GM19240 (cell line): ENCODE measurements at regions not wholly inside any gene's neighbourhood (a gene's known extent, or its start where the extent isn't known, plus 50 kb on each side); places are given as distances from the start of the nearest gene placed in this dataset.

Experiments
- DNase-seq: peaks from one replicate; pipeline ENCODE4 v3.0.0; 2011; ENCODE audit warnings: low spot score; ENCODE audit not compliant: insufficient read length

DNA sequence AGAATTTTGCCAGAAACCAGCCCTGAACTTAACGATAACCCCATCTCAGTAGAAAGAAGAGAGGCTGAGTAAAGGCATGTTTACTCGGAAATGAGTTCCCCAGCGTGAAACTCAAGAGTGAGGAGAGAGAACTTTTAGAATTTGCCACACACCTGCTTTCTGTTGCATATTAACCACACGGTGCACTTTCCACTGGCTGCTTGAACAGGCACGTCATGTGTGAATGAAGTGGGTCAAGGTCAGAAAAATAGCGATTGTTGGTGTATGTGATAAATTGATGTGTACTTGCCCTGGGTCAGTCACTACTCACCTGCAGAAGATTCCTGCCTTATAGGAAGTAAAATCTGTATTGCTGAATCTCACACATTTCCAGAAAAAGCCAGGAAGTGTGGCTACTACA is 395.7 kb downstream of the TRIML1 start:
- DNase-seq, result no peak

DNA sequence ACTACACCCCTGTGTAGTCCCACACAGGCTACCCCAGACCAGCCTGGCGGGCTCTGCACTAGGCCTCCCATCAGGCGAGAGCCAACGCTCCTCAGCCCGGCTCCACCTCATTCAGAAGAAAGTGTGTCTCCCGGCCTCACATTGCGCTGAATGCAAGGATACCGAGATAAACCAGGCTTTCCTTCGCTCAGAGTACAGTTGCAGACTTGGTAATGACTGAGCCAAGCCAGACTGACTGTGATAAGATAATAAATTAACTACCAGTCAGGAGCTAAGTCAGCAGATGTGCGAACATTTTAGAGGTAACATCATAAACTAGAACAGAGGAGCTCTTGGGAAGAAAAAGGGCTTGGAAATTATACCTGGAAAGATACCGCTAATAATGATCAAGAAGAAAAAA is 397.6 kb downstream of the TRIML1 start:
- DNase-seq, result no peak

DNA sequence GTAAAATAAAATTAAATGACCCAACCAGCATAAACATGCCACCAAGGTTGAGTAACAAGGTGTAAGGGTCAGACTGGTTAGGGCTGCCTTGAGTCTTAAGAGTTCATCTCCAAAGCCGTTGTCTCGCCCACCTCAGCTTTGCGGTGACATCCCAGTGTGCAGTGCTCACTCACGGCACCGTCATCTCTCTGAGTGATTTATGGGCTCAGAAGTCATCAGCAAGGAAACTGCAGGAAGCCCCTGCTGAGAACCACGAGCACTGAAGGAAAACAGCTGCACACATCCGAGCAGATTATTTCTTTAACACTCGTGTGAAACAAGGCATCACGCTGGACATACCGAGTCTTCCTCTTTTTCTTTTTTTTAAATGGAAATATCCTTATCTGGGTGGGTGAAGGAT is 411.1 kb downstream of the TRIML1 start:
- no peak for DNase-seq

DNA sequence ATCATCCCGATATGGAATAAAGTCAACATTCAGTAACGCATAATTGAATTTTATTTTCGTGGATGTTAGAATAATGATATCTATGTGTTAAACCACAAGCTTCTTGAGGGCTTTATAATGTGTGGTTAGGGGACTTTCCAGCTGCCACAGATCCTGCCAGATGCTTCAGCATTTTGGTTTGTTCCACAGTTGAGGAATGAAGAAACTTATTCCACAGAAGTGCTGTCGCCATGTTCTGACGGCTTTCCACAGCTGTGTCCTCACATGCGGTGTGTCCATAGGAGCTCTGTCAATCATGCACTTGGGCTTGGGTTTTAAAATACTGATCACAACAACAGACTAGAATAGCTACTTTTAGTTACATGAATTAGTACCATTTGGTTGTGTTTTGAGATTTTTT is 411.9 kb downstream of the TRIML1 start:
- DNase-seq, result no peak

DNA sequence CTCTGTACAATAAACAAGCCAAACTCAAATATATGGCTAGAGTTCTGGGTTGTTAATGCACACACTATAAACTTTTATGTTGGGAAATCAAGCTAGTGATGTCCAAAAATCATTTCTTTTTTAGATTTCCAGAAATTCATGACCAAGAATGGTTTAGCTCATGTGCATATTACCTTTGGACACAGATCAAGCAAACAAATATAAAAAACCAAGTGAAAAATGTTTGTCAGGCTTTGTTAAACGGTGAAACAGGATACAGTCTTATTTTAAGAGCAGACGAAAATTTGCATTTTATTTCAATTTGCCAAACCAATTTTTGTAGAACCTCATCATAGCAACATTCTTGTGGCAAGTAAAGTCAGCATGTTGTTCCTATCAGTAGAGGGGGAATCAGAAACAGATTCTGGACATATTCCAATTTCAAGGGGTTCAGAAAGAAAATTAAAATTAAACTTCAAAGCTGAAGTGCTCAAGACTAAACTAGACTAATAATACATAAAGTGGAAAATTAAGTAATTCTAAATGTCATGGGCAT is 413.6 kb downstream of the TRIML1 start:
- no peak for DNase-seq

DNA sequence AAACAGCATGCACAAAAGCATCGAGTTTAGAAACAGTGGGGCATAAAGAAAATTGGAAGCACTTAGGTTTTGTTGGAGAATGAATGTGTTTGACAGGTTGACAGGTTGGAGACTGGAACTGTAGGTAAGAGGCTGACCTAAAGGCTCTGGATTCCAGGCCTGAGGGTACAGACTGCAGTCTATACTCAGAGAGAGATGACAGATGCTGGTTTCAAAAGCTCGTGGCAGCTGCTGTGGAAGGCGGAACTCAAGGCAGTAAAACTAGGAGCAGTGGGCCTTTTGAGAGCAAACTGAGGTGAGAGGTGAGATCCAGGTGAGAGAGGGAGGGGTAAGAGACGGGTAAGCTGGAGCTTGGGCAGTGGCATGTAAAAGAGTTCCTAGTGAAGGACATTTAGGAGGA is 415.2 kb downstream of the TRIML1 start:
- DNase-seq, result no peak

DNA sequence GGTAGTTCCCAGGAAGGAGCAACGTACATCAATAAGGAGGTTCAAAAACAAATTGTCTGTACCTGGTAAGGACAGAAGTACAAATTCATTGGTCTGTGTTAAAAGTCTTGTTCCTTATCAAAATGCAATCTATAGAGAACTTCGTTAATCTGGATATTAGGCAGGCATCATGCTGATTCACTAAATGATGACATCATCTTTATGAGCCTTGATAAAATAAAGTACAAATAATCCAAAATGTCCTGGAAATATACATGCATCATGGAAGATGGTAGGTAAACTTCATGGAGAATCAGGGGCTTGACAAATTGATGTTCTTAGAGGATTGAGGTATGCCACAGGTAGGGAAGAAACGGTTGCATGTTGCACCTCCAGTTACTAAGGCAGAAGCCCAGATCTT is 433.9 kb downstream of the TRIML1 start:
- DNase-seq, result no peak

DNA sequence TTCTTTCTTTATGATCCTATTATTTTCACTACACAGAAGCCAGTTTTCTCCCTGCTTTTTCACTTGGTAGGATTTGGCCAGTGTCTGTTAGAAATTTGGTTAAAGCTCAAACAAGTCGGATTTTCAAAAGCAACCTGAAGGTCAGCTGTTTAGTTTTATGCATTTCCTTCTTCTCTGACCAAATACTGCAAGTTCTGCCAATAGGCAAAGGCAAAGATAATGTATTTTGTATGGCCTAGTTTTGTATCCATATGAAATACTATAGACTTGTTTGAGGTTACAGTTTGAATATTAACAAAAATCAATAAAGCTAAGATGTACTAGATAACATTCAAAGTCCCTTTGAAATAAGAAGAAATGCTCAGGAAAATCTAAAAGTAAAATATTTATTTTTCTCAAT is 439.4 kb downstream of the TRIML1 start:
- DNase-seq, result no peak

DNA sequence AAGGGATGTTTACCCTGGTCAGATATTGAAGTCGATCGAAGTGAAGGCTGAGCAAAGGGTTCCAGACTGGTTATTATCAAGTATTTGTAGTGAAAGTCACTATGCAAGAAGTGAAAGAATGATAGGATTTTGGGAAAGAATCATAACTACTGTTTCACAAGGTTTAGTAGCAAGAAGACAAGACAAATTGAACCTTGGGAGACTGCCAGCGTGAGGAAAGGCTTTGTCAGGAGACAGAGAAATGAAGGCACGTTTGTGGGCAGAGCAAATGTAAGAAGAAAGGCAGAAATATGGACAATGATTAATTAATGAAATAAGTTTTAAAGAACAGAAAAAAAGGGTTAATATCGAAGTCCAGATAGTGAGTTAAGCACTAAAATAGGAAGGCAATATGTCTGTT is 456.8 kb downstream of the TRIML1 start:
- no peak for DNase-seq

DNA sequence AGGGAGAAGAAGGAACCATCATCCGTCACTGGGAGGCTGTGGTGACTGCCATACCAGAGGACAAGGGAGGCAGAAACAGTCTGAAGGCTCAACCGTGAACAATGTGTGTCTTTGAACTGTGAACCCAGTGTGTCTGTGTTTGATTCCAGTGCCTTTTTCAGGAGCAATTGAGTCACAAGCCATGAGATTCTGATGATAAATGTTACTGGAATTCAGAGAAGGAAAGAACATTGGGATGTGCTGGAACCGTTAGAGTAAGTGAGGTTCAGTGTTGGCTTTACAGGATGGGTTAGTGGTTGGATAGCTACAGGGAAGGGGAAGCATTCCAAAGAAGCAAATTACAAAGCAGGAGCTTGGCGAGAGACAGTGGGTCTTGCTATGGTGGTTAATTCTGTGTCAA is 464.4 kb downstream of the TRIML1 start:
- no peak for DNase-seq

DNA sequence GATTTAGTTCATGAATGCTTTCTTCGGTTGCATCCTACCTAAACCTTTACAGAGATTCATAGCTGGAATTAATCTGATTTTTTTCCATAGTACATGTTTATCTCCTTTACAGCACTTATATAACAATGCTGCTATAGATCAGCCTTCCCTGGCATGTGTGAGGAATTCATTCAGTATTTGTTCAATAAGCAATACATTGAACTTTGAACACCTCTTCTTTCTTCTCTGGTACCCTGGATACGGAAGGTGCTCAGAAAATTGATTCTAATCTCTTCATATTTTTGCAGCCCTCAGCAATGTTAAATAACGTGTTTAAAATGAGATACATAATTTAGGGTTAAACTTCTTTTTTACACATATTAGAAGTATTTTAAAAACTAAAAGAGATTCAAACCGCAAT is 467.4 kb downstream of the TRIML1 start:
- no peak for DNase-seq

DNA sequence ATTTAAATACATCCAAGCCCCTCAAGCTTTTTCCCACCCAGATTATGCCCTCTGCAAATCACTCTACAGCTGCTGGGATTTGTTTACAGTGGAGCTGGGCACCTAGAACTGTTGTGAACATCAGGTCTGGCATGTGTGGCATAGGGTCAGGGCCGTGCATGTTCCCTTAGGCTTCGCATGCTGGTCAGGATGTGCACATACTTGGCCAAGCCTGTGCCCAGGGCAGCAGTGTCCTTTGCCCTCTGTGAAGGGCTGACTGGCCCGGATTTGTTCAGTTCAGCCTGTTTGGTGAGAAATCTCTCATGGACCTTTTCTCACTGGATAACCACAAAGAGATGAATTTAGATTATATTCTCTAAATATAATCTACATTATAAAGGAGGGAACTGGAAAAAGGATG is 471.9 kb downstream of the TRIML1 start:
- no peak for DNase-seq

DNA sequence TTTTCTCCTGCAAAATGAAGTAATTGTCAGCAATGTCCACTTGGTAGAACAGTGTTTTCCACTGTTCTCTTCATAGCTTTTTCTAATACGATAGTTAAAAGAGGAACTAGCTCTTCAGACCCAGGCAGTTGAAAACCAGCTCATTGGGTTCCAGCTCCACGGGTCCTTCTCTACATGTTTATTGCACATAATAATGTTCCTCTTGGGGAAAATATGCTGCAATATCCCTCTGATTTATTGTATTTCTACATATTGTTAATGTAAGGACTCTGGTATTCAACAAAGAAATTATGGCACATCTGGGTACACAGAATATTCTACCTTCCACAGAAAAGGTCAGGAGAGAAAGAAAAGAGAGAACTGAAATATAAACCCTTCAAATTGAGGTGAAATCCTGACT is 473.4 kb downstream of the TRIML1 start:
- DNase-seq, result no peak

DNA sequence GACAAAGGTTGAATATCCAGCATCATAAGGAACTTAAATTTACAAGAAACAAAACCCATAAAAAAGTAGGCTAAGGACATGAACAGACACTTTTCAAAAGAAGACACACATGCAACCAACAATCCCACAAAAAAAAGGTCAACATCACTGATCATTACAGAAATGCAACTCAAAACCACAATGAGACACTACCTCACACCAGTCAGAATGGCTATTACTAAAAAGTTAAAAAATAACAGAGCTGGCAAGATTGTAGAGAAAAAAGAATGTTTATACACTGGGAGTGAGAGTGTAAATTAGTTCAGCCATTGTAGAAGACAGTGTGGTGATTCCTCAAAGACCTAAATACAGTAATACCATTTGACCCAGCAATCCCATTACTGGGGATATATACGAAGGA is 474.7 kb downstream of the TRIML1 start:
- DNase-seq, result no peak

DNA sequence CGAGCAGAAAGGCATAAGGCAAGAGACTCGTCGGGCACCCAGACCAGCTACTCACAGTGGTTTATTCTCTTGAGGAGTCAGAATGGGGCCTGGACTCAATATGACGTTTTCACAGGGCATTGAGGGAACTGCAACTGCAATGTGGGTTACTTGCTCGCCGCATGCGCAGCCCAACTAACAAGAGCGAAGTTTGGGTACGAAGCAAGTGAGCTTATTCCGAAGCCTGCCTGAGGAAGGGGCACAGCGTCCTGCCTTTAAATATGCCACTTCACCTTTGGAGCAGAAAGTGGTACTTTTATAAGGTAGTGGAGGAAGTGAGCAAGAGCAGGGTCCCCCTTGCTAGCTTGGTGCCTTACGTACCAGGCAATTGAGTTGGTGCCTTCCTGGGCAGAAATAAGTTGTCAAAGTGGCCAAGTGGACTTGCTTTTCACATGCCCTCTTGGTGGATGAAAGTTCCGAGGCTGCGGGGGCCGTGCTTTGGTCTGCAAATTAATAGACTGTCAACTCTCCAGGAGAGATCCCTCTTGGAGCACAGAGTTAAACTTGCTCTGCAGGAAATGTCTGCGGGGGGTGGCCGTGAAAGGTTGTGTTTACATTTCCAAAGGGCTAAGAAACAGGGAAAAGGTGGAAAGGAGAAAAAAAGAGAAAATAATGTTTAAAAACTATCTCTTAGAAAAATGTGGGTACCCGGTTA is 480.4 kb downstream of the TRIML1 start:
- DNase-seq, result no peak

DNA sequence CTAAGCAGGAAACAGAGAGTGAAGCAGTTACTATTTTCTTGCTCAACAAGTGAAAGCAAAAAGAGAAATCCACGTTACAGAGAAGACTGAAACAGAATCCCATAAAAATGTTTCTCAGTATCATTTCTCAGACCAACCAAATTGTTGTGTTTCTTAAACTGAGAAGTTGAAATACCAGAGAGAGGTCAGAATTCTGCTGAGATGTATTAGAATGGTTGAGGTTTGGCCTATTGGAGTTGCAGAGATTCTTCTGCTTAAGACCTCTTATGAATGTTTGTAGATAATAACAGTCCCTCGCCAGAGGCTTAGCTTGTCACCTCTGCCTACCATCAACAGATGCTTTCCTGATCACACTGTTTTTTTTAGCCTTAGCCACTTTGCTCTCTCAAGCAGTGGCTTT is 481.4 kb downstream of the TRIML1 start:
- no peak for DNase-seq

DNA sequence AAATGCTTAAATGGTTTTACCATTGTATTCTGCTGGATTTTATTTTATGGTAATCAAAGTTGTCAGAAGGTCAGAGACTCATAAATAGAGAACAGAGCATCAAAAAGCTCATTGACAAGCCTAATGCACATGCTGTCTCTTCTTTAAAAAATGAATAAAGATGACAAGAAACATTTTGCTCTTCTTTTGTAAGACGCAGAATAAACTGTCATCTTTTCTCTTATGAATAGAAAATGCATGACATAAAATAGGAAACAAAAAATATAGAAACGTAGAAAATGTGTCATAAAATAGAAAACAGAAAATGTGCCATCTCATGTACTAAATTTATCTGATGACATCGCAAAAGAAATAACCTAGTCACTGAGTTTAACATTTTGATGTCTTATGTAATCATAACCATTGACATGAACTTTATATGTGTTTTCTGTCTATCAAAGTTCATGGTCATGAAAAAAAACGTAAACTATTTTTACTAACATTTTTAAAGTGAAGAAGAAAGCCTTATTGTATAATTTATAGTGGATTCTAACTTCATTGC is 484.1 kb downstream of the TRIML1 start:
- DNase-seq, result no peak

DNA sequence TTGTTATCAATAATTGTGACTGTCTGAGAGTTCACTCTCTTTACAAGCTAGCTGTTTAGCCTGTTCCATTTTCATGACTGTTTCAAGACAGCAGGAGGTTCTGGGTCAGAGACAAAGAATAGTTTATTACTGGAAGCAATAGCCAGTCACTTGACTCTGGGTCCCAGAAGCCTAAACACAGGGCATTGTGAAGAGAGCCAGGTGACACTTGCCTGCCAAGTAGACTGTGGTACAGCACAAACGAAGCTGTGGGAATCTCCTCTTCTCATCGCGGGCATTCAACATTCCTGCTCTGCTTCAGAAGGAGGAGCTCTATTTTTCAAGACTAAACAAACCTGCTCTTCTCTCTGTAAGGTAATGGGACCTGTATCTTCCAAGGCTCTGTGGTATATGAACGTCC is 485.1 kb downstream of the TRIML1 start:
- DNase-seq, result no peak

DNA sequence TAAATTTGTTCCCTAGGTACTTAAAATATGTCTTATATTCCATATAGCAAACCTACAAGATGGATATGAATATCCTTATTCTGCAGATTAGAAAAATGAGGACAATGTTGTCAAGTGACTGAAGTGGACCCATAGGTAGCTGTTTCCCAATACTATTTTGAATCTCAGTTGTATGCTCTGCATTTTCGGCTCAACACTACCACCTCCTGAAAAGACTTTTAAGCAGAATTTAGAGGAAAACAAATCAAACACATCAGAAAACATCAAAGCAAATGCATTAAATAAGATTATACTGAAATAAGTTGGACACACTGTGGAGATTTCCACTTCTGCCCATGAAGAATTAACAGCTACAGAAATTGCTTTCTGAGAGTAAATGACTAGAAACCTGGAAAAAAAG is 488.7 kb downstream of the TRIML1 start:
- DNase-seq, result no peak

DNA sequence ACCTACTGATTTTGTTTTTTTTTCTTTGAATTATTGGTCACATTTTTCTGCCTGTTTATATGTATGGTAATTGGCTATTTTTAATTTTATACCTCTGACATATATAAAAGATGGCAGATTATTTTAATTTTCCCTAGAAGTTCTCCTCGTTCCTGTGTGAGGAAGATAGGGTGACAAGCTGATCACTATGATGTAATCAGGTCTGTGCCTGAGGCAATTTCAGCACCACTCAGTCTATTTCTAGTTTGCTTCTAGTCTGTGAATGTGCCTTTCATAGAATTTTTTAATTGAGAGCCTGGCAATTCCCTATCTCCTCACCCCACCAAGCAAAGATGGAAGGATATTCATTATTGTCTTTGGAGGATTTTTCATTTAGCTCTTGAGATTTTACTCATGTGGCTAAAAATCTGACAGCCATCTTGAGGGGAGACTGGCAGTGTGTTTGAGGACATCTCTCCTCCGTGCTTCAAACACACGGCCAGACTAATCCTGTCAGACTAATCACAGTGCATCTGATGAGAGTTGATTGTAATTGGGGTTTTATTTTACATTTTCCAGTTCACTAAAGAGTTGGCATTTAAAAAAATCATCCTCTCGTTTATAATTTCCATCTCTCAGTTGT is 500.3 kb downstream of the TRIML1 start:
- no peak for DNase-seq

DNA sequence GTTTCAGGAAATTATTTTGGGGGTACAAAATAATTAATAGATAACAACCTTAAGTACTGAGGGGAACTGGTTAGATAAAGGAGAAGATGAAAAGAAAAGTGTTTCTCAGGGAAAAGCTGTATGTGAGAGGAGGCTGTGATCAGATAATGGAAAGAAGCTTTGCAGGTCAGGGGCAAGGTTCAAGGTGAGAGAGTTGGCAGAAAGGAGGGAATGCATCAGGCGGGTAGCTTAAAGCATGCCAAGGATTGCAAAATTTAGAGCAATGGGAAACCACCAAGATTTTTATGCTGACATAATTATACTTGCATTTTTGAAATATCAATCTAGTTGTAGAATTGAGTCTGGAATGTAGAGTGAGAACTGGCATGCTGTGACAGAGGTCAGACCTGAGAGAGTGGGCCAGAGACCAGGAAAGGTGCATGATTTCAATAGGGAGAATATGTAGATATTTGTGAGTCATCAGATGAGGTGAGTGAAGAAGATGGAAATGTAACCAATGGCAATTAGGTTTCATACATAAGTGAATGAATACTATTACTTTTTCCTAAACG is 508.7 kb downstream of the TRIML1 start:
- DNase-seq, result no peak

DNA sequence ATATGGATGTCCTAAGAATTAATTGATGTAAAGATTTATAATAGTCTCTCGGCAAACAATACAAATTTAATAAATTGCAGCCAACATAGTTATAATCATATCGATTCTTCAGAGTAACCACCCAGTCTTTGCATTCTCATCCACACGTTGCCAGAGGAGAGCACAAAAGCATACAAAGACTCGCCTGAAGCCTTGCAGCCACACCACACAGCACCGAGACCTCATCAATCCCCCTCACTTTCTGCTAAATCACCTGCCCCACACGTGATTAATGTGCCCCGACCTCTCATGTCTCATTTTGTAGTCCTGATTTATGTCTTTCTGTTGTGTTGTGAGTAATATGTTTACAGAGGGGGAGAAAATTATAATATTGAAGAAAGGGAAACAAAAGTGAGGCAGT is 510.4 kb downstream of the TRIML1 start:
- no peak for DNase-seq

DNA sequence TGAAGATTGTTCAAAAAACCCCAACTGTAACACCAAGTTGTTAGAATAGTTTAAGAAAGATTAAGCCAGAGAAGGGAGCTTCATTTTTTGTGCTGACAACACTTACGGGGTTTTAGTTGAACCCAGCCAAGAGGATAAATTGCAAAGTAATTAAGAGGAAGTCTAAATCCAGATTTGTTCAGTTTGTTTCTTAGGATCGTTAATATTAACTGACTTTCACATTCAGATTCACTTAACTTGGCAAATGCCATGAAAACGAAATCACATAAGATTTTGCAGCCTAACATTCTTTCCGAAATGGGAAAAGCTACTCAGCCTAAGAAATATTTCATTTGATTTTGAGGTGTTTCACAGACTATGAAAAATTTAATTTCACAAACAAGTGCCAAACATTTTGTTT is 511.3 kb downstream of the TRIML1 start:
- DNase-seq, result no peak
